Hematopoietic multipotent progenitor cell treated with erythropoietin and hydrocortisone succinate and interleukin-3 and kit ligand, for 4 days (in vitro differentiated cells): ENCODE measurements at regions not wholly inside any gene's neighbourhood (a gene's known extent, or its start where the extent isn't known, plus 50 kb on each side); places are given as distances from the start of the nearest gene placed in this dataset.

ENCODE experiments used
- DNase-seq: peaks from one replicate; pipeline ENCODE4 v3.0.0-alpha.2; 2015

GRCh38 chr2:78521938-78522337 lies 503.6 kb upstream of the REG3G start:
- DNase-seq: no peak

GRCh38 chr2:78532762-78533379 lies 492.6 kb upstream of the REG3G start:
- DNase-seq: no peak

- DNase-seq: no peak
Measured at GRCh38 chr2:78535395-78535794, 490.1 kb upstream of the REG3G start.

GRCh38 chr2:78538322-78538721 lies 487.2 kb upstream of the REG3G start:
- no peak for DNase-seq

GRCh38 chr2:78540255-78540654 lies 485.2 kb upstream of the REG3G start:
- no peak for DNase-seq

- DNase-seq: no peak
Measured at GRCh38 chr2:78541088-78541450, 484.4 kb upstream of the REG3G start.

- peak; percentile 1 for DNase-seq
Measured at GRCh38 chr2:78541451-78542267, 483.8 kb upstream of the REG3G start.

GRCh38 chr2:78546843-78547242 lies 478.7 kb upstream of the REG3G start:
- no peak for DNase-seq

- no peak for DNase-seq
Measured at GRCh38 chr2:78549766-78550165, 475.7 kb upstream of the REG3G start.

- no peak for DNase-seq
Measured at GRCh38 chr2:78553866-78554647, 471.4 kb upstream of the REG3G start.

GRCh38 chr2:78561876-78562275 lies 463.6 kb upstream of the REG3G start:
- no peak for DNase-seq

GRCh38 chr2:78564666-78565065 lies 460.8 kb upstream of the REG3G start:
- DNase-seq: no peak

GRCh38 chr2:78568782-78569373 lies 456.6 kb upstream of the REG3G start:
- no peak for DNase-seq

- no peak for DNase-seq
Measured at GRCh38 chr2:78576409-78576808, 449.1 kb upstream of the REG3G start.

GRCh38 chr2:78585871-78586270 lies 439.6 kb upstream of the REG3G start:
- DNase-seq: no peak

GRCh38 chr2:78586316-78586715 lies 439.2 kb upstream of the REG3G start:
- no peak for DNase-seq

GRCh38 chr2:78589871-78590270 lies 435.6 kb upstream of the REG3G start:
- no peak for DNase-seq

- DNase-seq: no peak
Measured at GRCh38 chr2:78592491-78592890, 433.0 kb upstream of the REG3G start.

GRCh38 chr2:78601113-78601512 lies 424.4 kb upstream of the REG3G start:
- no peak for DNase-seq

GRCh38 chr2:78602862-78603261 lies 422.6 kb upstream of the REG3G start:
- no peak for DNase-seq

- no peak for DNase-seq
Measured at GRCh38 chr2:78606895-78607294, 418.6 kb upstream of the REG3G start.

GRCh38 chr2:78614726-78615125 lies 410.8 kb upstream of the REG3G start:
- no peak for DNase-seq

GRCh38 chr2:78615956-78616355 lies 409.5 kb upstream of the REG3G start:
- DNase-seq: no peak

- no peak for DNase-seq
Measured at GRCh38 chr2:78634425-78634824, 391.1 kb upstream of the REG3G start.
